Fibroblast of skin of left biceps (primary cell): ENCODE measurements at regions not wholly inside any gene's neighbourhood (a gene's known extent, or its start where the extent isn't known, plus 50 kb on each side); places are given as distances from the start of the nearest gene placed in this dataset.
"Not testable (repeated sequence)": the region's sequence is repeated elsewhere in the genome, so short reads cannot be mapped to it uniquely, and the experiment has no call there.

Experiments
- DNase-seq, 2 experiments: peaks; one replicate each; pipeline ENCODE4 v3.0.0-alpha.2; 2013; ENCODE audit warnings: low read depth in 2 of 2

DNA sequence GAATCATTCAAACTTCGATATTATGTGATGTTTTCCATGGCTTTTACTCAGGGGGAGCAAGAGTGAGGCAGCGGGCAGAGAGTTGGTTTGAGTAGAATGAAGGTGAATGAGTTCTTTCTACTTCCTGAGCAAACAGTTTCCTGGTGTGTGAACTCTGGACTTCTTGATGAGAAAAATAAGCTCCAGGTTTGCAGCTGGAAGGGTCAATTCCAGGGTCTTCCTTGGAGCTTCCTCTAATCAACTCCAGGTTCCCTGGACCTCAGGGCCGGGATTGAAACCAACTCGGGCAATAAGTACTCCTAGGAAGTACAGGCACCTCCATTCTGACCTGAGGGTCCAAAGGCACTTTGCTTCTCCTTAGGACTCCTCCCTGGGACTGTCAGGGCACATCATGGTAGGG lies 243.6 kb upstream of the ONECUT1 start:
- no peak for DNase-seq

GRCh38 chr15:53031469-53031868 lies 241.3 kb upstream of the ONECUT1 start:
- no peak for DNase-seq

DNA sequence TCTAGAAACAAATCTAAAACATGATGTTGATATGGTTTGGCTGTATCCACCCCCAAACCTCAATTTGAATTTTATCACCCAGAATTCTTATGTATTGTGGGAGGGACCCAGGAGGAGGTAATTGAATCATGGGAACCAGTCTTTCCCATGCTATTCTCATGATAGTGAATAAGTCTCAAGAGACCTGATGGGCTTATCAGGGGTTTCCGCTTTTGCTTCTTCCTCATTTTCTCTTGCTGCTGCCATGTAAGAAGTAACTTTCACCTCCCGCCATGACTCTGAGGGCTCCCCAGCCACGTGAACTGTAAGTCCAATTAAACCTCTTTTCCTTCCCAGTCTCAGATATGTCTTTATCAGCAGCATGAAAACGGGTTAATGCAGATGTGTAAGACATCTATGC lies 232.7 kb upstream of the ONECUT1 start:
- no peak for DNase-seq

DNA sequence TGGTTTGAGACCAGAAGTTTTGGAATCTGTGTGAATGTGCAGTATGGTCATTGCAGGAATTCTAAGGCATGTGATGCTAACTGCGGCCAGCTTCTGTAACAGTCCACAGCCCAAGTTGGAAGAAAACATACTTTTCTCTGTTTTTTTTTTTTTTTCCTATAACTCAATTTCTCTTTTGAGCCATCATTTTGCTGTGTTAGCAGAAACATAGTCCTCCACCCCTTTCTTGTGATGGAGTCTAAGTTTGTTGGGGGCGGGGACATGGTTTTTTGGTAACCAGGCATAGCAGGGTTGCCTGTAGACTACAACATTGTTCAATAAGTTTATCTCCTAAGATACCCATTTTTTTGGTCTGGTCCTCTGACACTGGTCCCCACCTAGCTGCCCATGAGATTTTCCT lies 223.2 kb upstream of the ONECUT1 start:
- DNase-seq = no peak

DNA sequence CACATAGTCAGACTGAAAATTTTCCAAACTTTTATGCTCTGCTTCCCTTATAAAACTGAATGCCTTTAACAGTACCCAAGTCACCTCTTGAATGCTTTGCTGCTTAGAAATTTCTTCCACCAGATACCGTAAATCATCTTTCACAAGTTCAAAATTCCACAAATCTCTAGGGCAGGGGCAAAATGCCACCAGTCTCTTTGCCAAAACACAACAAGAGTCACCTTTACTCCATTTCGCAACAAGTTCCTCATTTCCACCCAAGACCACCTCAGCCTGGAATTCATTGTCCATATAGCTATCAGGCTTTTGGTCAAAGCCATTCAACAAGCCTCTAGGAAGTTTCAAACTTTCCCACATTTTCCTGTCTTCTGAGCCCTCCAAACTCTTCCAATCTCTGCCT lies 221.6 kb upstream of the ONECUT1 start:
- DNase-seq = not testable (repeated sequence)

- DNase-seq = no peak
Measured at GRCh38 chr15:53009093-53009492, 219.0 kb upstream of the ONECUT1 start.

DNA sequence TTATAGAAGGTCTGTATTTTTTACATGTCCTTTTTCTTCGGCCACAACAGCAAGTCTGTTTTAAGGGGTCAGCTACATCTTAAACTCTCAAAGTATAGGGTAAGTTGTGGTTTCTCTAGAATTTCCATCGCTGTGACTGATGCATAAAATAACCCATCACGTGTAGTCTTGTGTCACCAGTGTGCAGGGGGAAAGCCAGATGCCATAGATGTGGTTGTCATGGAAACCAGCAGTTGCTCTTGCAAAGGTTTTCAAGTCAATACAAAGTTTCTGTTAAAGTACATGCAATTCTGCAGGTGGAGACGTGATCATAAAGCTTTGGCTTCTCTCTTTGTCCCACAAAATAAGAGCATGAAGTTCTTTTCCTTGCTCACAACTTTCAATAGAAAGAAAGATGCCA lies 210.3 kb upstream of the ONECUT1 start:
- DNase-seq = no peak

DNA sequence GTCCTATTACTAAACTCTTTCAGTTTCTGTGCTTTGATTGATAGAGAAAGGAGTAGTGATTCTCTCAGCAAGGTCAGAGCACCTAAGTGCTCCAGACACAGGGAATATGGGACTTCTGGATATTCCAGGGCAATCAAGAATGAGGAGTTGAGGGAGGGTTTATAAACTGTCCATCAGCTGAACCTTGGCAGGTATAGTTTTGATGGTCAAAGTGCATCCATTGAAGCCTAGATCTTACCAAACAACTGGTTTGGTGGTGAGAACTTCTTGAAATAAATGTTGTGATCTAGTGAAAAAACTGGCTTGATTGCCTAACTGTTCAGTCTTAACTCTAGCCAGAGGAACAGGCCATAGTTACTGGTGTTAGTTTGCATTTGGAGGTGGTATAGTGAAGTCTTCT lies 207.0 kb upstream of the ONECUT1 start:
- no peak for DNase-seq

GRCh38 chr15:52994290-52994689 lies 204.2 kb upstream of the ONECUT1 start:
- DNase-seq = no peak

DNA sequence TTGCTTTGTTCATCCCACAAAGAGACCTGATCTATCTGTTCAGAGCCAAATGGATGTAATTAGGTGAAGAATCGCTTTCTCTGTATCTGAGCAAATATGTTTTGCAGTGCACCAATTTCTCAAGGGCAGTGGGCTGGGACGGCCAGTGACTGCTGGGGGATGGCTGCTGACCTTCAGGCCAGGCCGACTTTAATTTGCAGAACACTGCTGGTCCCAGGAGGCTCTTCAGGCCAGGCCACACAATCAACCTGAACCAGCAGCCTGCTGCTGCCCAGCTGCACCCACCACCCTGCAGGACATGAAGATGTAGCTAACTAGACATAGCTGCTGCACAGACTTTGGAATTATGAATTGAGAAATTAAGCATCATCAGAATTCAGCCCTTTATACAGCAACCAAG lies 194.4 kb upstream of the ONECUT1 start:
- no peak for DNase-seq

GRCh38 chr15:52980446-52980845 lies 190.3 kb upstream of the ONECUT1 start:
- DNase-seq = no peak

GRCh38 chr15:52976516-52977075 lies 186.5 kb upstream of the ONECUT1 start:
- DNase-seq = no peak

GRCh38 chr15:52975941-52976449 lies 185.9 kb upstream of the ONECUT1 start:
- no peak for DNase-seq

GRCh38 chr15:52963865-52964264 lies 173.7 kb upstream of the ONECUT1 start:
- DNase-seq = no peak

- DNase-seq = no peak
Measured at GRCh38 chr15:52960283-52960682, 170.1 kb upstream of the ONECUT1 start.

- DNase-seq = no peak
Measured at GRCh38 chr15:52943746-52944145, 153.6 kb upstream of the ONECUT1 start.

GRCh38 chr15:52936489-52936888 lies 146.4 kb upstream of the ONECUT1 start:
- no peak for DNase-seq

DNA sequence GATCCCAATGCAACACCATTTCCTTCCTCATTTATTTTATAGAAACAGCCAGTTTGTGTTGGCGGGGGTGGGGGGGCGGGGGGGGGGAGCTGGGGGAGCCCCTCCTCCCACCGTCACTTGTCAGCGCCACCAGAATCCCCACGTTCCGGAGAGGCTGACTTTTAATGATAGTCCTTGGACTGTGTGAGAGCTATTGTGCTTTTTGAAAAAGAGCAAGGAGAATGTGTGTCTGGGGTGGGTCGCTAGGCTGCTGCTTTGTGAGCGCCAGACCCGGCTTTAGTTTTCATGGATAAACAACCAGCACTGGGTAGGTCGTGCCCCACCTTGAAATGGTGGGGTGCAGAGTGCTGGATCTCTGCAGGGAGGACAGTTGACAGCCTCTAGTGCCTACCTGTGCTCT lies 135.0 kb upstream of the ONECUT1 start:
- DNase-seq = no peak

DNA sequence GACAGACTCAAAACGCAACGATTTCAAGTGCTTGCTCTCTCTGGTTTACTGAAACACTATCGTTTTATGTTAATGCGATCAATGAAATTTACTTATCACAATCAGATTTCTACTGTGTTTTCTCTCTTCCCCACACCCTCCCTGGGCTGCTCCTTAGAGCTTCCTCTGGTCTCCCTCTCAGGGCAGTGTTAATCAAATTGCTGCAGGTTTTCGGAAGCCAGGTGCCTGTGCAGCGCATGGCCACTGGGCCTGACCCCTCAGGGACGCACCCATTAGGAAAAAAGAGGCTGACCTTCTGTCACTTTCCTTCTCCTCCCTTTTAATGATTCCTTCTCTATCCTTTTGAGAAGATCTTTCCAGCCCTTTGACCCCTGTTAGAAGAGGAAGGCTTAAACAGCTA lies 134.5 kb upstream of the ONECUT1 start:
- no peak for DNase-seq

DNA sequence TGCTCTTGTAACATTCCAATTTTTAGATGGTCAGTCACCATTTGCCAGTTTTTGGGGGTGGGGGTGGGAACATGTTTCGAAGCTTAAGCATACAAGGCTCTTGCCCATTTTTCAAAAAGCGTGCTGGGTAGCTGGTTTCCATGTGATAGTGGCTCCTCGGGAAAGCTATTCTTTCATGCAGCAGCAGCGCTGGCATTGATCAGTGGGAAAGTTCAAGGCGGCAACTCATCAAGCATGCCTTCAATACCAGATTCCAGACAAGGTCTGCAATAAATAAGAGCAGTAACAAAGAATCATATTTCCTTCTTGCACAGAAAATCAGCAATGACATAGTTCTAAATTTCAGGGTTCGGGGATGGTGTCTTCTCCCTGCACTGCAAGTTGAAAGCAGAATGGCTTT lies 133.5 kb upstream of the ONECUT1 start:
- no peak for DNase-seq

DNA sequence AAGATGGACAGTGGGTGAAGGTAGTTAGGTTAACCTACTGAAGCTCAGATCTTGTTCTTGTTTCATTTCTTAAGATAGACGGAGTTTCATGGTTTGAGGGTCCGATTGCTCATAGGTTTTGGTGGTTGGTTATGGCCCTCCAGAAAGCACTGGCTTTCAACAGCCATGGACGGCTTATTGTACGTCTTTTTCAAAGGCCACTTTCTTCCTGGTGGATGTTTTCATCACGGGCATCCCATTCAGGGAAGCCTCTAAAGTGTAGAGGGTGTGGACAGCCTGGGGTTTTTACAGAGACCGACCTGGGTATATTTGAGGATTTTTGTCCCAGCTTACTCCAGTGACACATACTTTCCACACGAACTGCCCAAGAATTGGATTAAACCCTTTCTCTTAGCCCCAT lies 132.7 kb upstream of the ONECUT1 start:
- no peak for DNase-seq

DNA sequence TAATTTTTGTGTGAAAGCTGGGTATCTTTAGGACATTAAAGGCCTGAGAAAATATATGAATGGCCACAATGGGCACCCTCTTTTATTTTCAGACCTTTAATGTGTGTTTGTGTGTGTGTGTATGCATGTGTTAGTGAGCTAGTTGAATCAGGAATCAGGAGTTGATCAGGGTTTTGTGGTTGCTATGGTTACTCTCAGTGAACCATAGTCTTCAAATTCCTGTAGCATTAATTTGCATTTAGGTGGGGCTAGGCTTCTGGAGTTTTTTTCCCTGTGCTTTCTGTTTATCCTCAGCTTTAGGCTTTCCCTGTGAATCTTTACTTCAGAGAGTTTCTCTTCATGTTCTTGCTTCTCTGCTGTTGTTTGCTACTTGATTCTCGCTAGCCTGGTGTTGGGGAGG lies 122.0 kb upstream of the ONECUT1 start:
- no peak for DNase-seq

- no peak for DNase-seq
Measured at GRCh38 chr15:52893338-52893737, 103.2 kb upstream of the ONECUT1 start.

GRCh38 chr15:52879904-52880303 lies 89.8 kb upstream of the ONECUT1 start:
- no peak for DNase-seq
